DOHH2 (cell line): ENCODE measurements at regions not wholly inside any gene's neighbourhood (a gene's known extent, or its start where the extent isn't known, plus 50 kb on each side); places are given as distances from the start of the nearest gene placed in this dataset.

Source experiments
- H3F3A ChIP-seq: fragments of 200-600 bp; sonication (generic), shearing (Covaris generic); 2 replicates; pipeline ENCODE4 v1.6.0; 2016; ENCODE audit warnings: antibody characterized with exemption, mild to moderate bottlenecking; ENCODE audit not compliant: control insufficient read depth, insufficient read depth
- H3K27ac ChIP-seq: fragments of 200-600 bp; sonication (generic); 2 replicates; pipeline ENCODE4 v1.5.1; 2014; ENCODE audit warnings: low read depth, mild to moderate bottlenecking, low read length, moderate library complexity
- H3K27me3 ChIP-seq: fragments of 200-600 bp; sonication (generic); 2 replicates; pipeline ENCODE4 v1.6.1; 2014; ENCODE audit warnings: mild to moderate bottlenecking, low read length, mixed read lengths; ENCODE audit not compliant: control insufficient read depth
- H3K36me3 ChIP-seq: fragments of 200-600 bp; sonication (generic); 2 replicates; pipeline ENCODE4 v1.6.1; 2014; ENCODE audit warnings: mild to moderate bottlenecking, low read length, moderate library complexity, mixed read lengths; ENCODE audit not compliant: control insufficient read depth
- H3K4me1 ChIP-seq: fragments of 200-600 bp; sonication (generic); 2 replicates; pipeline ENCODE4 v1.6.1; 2014; ENCODE audit warnings: mild to moderate bottlenecking, low read length, mixed read lengths; ENCODE audit not compliant: control insufficient read depth
- H3K4me2 ChIP-seq: fragments of 200-600 bp; sonication (generic); 2 replicates; pipeline ENCODE4 v1.6.0; 2014; ENCODE audit warnings: mild to moderate bottlenecking, low read length, moderate library complexity
- H3K4me3 ChIP-seq: fragments of 200-600 bp; sonication (generic); 2 replicates; pipeline ENCODE4 v1.5.1; 2014; ENCODE audit warnings: mild to moderate bottlenecking, low read length, mixed read lengths
- H3K79me2 ChIP-seq: fragments of 200-600 bp; sonication (generic); 2 replicates; pipeline ENCODE4 v1.6.1; 2014; ENCODE audit warnings: mild to moderate bottlenecking, low read length, mixed read lengths; ENCODE audit not compliant: control insufficient read depth
- H3K9me2 ChIP-seq: fragments of 200-600 bp; sonication (generic); replicated peaks from 2 replicates; pipeline ENCODE4 v1.6.1; 2014; ENCODE audit warnings: mild to moderate bottlenecking, low read length, mixed read lengths; ENCODE audit not compliant: control insufficient read depth
- H3K9me3 ChIP-seq: fragments of 200-600 bp; sonication (generic); 2 replicates; pipeline ENCODE4 v1.6.1; 2014; ENCODE audit warnings: antibody characterized with exemption, low read length, mixed read lengths; ENCODE audit not compliant: control insufficient read depth, insufficient read depth
- H4K20me1 ChIP-seq: fragments of 200-600 bp; sonication (generic); 2 replicates; pipeline ENCODE4 v1.6.0; 2014; ENCODE audit warnings: low read depth, mild to moderate bottlenecking, antibody characterized with exemption, low read length, moderate library complexity; ENCODE audit not compliant: control insufficient read depth, insufficient read depth
- CTCF ChIP-seq: fragments of 200-600 bp; sonication (generic); IDR thresholded peaks from one replicate; pipeline ENCODE4 v1.5.1; 2014; ENCODE audit warnings: antibody characterized with exemption, mild to moderate bottlenecking, low read depth, low read length; ENCODE audit not compliant: poor library complexity, severe bottlenecking
- EZH2phosphoT487 ChIP-seq: fragments of 200-600 bp; sonication (generic); IDR thresholded peaks from 2 replicates; pipeline ENCODE4 v1.6.1; 2017; ENCODE audit warnings: borderline replicate concordance, mild to moderate bottlenecking, antibody characterized with exemption, low read length, moderate library complexity, mixed read lengths

- Histone ChIP-seq H3K27me3 (no peaks in the 10 kb centered on the region), H3K36me3 (no peaks in the 10 kb centered on the region), H3K9me2 (no peaks in the 10 kb centered on the region), H3K4me2 (no peak overlapping the region), H3K27ac (no peak overlapping the region), H3K4me1 (no peaks in the 10 kb centered on the region), H3F3A (no peaks in the 10 kb centered on the region), H4K20me1 (no peaks in the 10 kb centered on the region), H3K9me3 (no peaks in the 10 kb centered on the region), H3K79me2 (no peaks in the 10 kb centered on the region), H3K4me3 (no peak overlapping the region)
- TF ChIP-seq EZH2phosphoT487 (no peak), CTCF (no peak)
These were observed 219.9 kb downstream of the NFKBIZ start for GRCh38 chr3:102069211-102069662.

DNA sequence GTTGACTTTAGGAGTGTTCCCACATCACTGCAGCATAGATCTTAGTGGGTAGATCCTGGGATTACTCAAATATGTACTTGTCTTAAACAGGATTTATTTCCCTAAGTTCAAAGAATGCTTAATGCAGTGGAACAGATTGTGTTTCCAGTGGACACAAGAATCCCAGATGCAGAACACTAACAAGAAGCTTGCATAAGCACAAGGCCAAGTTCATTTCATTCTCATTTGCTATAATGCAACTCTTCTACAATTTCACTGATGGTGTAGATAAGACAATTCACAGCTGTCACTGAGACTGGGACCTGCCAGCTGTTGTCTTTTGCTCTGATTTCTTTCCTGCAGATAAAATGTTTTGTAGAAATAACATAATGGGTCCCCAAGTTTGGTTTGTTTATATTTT lies 225.6 kb downstream of the NFKBIZ start:
- Histone ChIP-seq H3K4me1 (peaks cover 17% of the 10 kb centered on the region), H3K4me2 (no peak overlapping the region), H3K27me3 (no peaks in the 10 kb centered on the region), H3K36me3 (peaks cover 9% of the 10 kb centered on the region; the same call in 1 of the 2 replicates), H3F3A (no peaks in the 10 kb centered on the region), H3K9me3 (peaks cover 3% of the 10 kb centered on the region; the same call in 1 of the 2 replicates), H3K4me3 (no peak overlapping the region), H3K9me2 (no peaks in the 10 kb centered on the region), H3K27ac (no peak overlapping the region), H3K79me2 (no peaks in the 10 kb centered on the region), H4K20me1 (no peaks in the 10 kb centered on the region)
- TF ChIP-seq EZH2phosphoT487: no peak
- TF ChIP-seq CTCF: no peak

DNA sequence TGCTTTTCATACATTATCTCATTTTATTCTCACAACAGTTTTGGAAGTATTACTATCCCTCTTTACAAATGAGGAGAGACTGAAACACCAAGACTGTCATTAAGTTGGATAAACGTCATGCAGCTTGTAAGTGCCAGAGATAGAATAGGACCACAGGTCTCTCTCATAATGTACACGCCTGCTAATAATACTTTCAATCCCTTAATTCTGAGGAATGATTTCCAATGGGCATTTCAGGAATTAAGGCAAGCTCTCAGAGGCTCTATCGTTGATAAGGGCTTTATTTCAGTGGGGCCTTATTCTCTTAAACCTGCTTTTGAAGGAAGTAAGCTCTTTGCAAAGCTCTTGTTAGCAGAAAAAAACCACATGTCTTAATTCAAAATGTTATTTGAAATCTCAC lies 229.1 kb downstream of the NFKBIZ start:
- Histone ChIP-seq H3K4me2 (peak overlapping the region; percentile 46), H3K36me3 (peaks cover 9% of the 10 kb centered on the region; the same call in 1 of the 2 replicates), H3K27me3 (no peaks in the 10 kb centered on the region), H3K4me3 (peak overlapping the region; percentile 36; the same call in 1 of the 2 replicates), H3K9me2 (no peaks in the 10 kb centered on the region), H3K4me1 (peaks cover 17% of the 10 kb centered on the region), H3K27ac (no peak overlapping the region), H3F3A (no peaks in the 10 kb centered on the region), H4K20me1 (no peaks in the 10 kb centered on the region), H3K9me3 (peaks cover 5% of the 10 kb centered on the region; the same call in 1 of the 2 replicates), H3K79me2 (no peaks in the 10 kb centered on the region)
- TF ChIP-seq CTCF: no peak
- TF ChIP-seq EZH2phosphoT487: no peak
